ENCODE measurements at regions not wholly inside any gene's neighbourhood (a gene's known extent, or its start where the extent isn't known, plus 50 kb on each side); places are given as distances from the start of the nearest gene placed in this dataset.

DNA sequence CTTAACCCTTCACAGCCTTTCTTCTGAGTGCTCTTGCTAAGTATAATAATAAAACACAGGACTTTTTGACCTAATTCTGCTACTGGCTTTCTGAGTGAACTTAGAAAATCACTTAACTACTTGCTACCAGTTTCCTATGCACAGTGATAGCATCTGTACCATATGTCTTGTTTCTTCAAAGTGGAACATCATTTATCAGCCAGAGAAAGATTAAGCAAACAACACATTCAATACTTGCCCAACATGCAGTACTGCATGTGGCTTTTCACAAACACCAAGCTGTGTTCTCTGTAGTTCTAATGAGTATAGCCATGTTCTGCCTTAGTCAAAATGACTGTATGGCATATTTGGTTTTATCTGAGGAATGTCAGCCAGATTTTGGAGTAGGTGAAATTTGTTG lies 1286.6 kb upstream of the ZEB2 start:
- Histone ChIP-seq H3K36me3 (ENCODE audit: low read depth) (no peaks in the 10 kb centered on the region), H4K20me1 (ENCODE audit: insufficient read depth) (no peaks in the 10 kb centered on the region), H2AFZ (no peak overlapping the region), H3F3A (ENCODE audit: insufficient read depth, low read depth) (no peaks in the 10 kb centered on the region), H3K79me2 (ENCODE audit: low read depth) (no peaks in the 10 kb centered on the region), H3K9me3 (ENCODE audit: insufficient read depth, low read depth) (no peaks in the 10 kb centered on the region), H3K4me2 (no peak overlapping the region), H3K4me1 (replicated peaks; ENCODE audit: insufficient read depth) (no peaks in the 10 kb centered on the region), H3K4me3 (no peak overlapping the region), H3K27ac (no peak overlapping the region), H3K27me3 (ENCODE audit: insufficient read depth, low read depth) (no peaks in the 10 kb centered on the region), H3K9me2 (ENCODE audit: insufficient read depth) (0 out of 2 replicates have a peak, but pooled peaks cover 7% of the 10 kb centered on the region)
- TF ChIP-seq, protein P1, sequence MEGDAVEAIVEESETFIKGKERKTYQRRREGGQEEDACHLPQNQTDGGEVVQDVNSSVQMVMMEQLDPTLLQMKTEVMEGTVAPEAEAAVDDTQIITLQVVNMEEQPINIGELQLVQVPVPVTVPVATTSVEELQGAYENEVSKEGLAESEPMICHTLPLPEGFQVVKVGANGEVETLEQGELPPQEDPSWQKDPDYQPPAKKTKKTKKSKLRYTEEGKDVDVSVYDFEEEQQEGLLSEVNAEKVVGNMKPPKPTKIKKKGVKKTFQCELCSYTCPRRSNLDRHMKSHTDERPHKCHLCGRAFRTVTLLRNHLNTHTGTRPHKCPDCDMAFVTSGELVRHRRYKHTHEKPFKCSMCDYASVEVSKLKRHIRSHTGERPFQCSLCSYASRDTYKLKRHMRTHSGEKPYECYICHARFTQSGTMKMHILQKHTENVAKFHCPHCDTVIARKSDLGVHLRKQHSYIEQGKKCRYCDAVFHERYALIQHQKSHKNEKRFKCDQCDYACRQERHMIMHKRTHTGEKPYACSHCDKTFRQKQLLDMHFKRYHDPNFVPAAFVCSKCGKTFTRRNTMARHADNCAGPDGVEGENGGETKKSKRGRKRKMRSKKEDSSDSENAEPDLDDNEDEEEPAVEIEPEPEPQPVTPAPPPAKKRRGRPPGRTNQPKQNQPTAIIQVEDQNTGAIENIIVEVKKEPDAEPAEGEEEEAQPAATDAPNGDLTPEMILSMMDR (conservative IDR thresholded peaks at IDR 0.05): no peak
- TF ChIP-seq EZH2 (IDR thresholded peaks at IDR 0.05; ENCODE audit: low read depth): no peak
- DNase-seq: no peak
- POLR2A ChIA-PET (ENCODE audit: unreplicated experiment): no interaction called here
- CTCF ChIA-PET: interaction anchor here (0.5 kb wide), 1 partner anchor 30 kb away, joined by 3 read pairs; no protein-coding TSS in a partner anchor
- intact Hi-C loops (cut with micrococcal nuclease; ENCODE audit: unreplicated experiment): no loop called here
- no TSS peak for BruUV-seq (replicated peaks)

DNA sequence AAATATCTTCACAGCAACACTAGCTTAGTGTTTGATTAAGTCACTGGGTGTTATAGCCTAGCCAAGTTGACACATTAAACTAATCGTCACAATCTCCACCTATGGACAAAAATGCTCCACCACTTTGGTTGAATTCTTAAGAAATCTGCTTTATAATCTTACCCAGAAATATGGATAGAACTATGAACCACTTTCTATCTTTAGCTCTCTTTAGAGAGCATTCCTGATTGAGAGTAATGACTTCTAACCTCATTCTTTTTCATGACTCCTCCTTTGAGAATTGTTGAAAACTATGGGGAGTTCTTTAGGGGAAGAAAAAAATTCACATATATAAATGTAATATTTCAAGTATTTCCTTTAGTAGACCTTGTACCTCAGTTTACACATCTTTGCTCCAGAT lies 1282.2 kb upstream of the ZEB2 start:
- H3K4me3 ChIP-seq: no peak overlapping the region
- BruUV-seq (replicated peaks): no TSS peak
- H3K27me3 ChIP-seq (ENCODE audit: insufficient read depth, low read depth): no peaks in the 10 kb centered on the region
- H2AFZ ChIP-seq: no peak overlapping the region
- no peaks in the 10 kb centered on the region for H3F3A ChIP-seq (ENCODE audit: insufficient read depth, low read depth)
- H3K79me2 ChIP-seq (ENCODE audit: low read depth): no peaks in the 10 kb centered on the region
- H4K20me1 ChIP-seq (ENCODE audit: insufficient read depth): no peaks in the 10 kb centered on the region
- intact Hi-C loops (cut with micrococcal nuclease; ENCODE audit: unreplicated experiment): no loop called here
- DNase-seq: no peak
- H3K4me1 ChIP-seq (replicated peaks; ENCODE audit: insufficient read depth): peaks cover 8% of the 10 kb centered on the region; the same call in 1 of the 2 replicates
- no peaks in the 10 kb centered on the region for H3K36me3 ChIP-seq (ENCODE audit: low read depth)
- POLR2A ChIA-PET (ENCODE audit: unreplicated experiment): no interaction called here
- H3K27ac ChIP-seq: no peak overlapping the region
- H3K4me2 ChIP-seq: no peak overlapping the region
- TF ChIP-seq, protein P1 (conservative IDR thresholded peaks at IDR 0.05): no peak
- TF ChIP-seq EZH2 (IDR thresholded peaks at IDR 0.05; ENCODE audit: low read depth): no peak
- H3K9me2 ChIP-seq (ENCODE audit: insufficient read depth): 0 out of 2 replicates have a peak, but pooled peaks cover 7% of the 10 kb centered on the region
- no peaks in the 10 kb centered on the region for H3K9me3 ChIP-seq (ENCODE audit: insufficient read depth, low read depth)
- CTCF ChIA-PET: no interaction called here

DNA sequence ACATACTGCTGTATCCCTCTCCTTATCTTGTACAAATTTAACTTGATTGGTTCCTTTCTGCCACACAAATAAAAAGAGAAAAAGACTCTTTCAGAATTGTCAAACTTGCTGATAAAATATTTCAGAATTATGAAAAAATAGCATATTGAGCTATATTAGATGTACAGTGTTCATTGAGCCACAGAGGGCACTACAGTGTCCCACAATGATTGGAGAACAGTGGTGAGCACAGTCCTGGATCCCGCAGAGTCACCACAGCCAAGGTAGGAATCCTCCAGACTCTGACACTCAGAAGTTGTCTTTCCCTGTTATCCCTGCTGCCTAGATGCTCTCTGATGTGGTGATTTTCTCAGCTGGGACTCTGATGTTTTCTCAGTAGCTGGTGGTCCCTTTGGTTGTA lies 1281.3 kb upstream of the ZEB2 start:
- ChIA-PET CTCF (no interaction called here), POLR2A (ENCODE audit: unreplicated experiment) (no interaction called here)
- no peak for DNase-seq
- no peak for TF ChIP-seq EZH2 (IDR thresholded peaks at IDR 0.05; ENCODE audit: low read depth)
- TF ChIP-seq, protein P1 (conservative IDR thresholded peaks at IDR 0.05): no peak
- no peaks in the 10 kb centered on the region for H3K79me2 ChIP-seq (ENCODE audit: low read depth)
- H2AFZ ChIP-seq: no peak overlapping the region
- H3K27ac ChIP-seq: no peak overlapping the region
- H3K4me2 ChIP-seq: no peak overlapping the region
- no peak overlapping the region for H3K4me3 ChIP-seq
- no peaks in the 10 kb centered on the region for H3K9me3 ChIP-seq (ENCODE audit: insufficient read depth, low read depth)
- BruUV-seq (replicated peaks): no TSS peak
- H3K27me3 ChIP-seq (ENCODE audit: insufficient read depth, low read depth): no peaks in the 10 kb centered on the region
- H3F3A ChIP-seq (ENCODE audit: insufficient read depth, low read depth): no peaks in the 10 kb centered on the region
- H4K20me1 ChIP-seq (ENCODE audit: insufficient read depth): no peaks in the 10 kb centered on the region
- intact Hi-C loops (cut with micrococcal nuclease; ENCODE audit: unreplicated experiment): no loop called here
- H3K4me1 ChIP-seq (replicated peaks; ENCODE audit: insufficient read depth): peaks cover 8% of the 10 kb centered on the region; the same call in 1 of the 2 replicates
- 0 out of 2 replicates have a peak, but pooled peaks cover 7% of the 10 kb centered on the region for H3K9me2 ChIP-seq (ENCODE audit: insufficient read depth)
- no peaks in the 10 kb centered on the region for H3K36me3 ChIP-seq (ENCODE audit: low read depth)
